Activated CD4-positive, alpha-beta T cell treated with anti-CD3 and anti-CD28 coated beads, Interleukin-2, Interleukin-6, amounts not matched to agents 100 ng/mL and 50 ng/mL, durations not matched to agents 16 hours and 8 hours (primary cell): ENCODE measurements at regions not wholly inside any gene's neighbourhood (a gene's known extent, or its start where the extent isn't known, plus 50 kb on each side); places are given as distances from the start of the nearest gene placed in this dataset.
"Not testable (repeated sequence)": the region's sequence is repeated elsewhere in the genome, so short reads cannot be mapped to it uniquely, and the experiment has no call there.

ENCODE experiments used
- DNase-seq: peaks from one replicate; pipeline ENCODE4 v3.0.0-alpha.2; 2020

GRCh38 chr3:110253794-110254193, 817.8 kb upstream of the NECTIN3 start:
- DNase-seq, result no peak

- no peak for DNase-seq
Measured at GRCh38 chr3:110254591-110254990, 817.0 kb upstream of the NECTIN3 start.

- DNase-seq, result no peak
Measured at GRCh38 chr3:110261141-110261540, 810.5 kb upstream of the NECTIN3 start.

GRCh38 chr3:110262896-110263295, 808.7 kb upstream of the NECTIN3 start:
- no peak for DNase-seq

GRCh38 chr3:110265302-110265701, 806.3 kb upstream of the NECTIN3 start:
- no peak for DNase-seq

- no peak for DNase-seq
Measured at GRCh38 chr3:110267304-110267845, 804.2 kb upstream of the NECTIN3 start.

GRCh38 chr3:110272525-110272924, 799.1 kb upstream of the NECTIN3 start:
- no peak for DNase-seq

- no peak for DNase-seq
Measured at GRCh38 chr3:110291886-110292501, 779.6 kb upstream of the NECTIN3 start.

GRCh38 chr3:110293660-110294059, 778.0 kb upstream of the NECTIN3 start:
- DNase-seq, result peak; percentile 16

- no peak for DNase-seq
Measured at GRCh38 chr3:110296885-110297284, 774.7 kb upstream of the NECTIN3 start.

GRCh38 chr3:110301781-110302180, 769.8 kb upstream of the NECTIN3 start:
- no peak for DNase-seq

GRCh38 chr3:110307065-110307809, 764.4 kb upstream of the NECTIN3 start:
- no peak for DNase-seq

- no peak for DNase-seq
Measured at GRCh38 chr3:110311541-110311940, 760.1 kb upstream of the NECTIN3 start.

- DNase-seq, result peak; percentile 73
Measured at GRCh38 chr3:110314512-110315114, 757.0 kb upstream of the NECTIN3 start.

- no peak for DNase-seq
Measured at GRCh38 chr3:110318108-110318507, 753.5 kb upstream of the NECTIN3 start.

- DNase-seq, result no peak
Measured at GRCh38 chr3:110323349-110323748, 748.3 kb upstream of the NECTIN3 start.

- DNase-seq, result no peak
Measured at GRCh38 chr3:110324171-110324705, 747.4 kb upstream of the NECTIN3 start.

GRCh38 chr3:110327870-110328269, 743.7 kb upstream of the NECTIN3 start:
- DNase-seq, result no peak

GRCh38 chr3:110331562-110331961, 740.1 kb upstream of the NECTIN3 start:
- DNase-seq, result not testable (repeated sequence)

- DNase-seq, result no peak
Measured at GRCh38 chr3:110332629-110333028, 739.0 kb upstream of the NECTIN3 start.

- no peak for DNase-seq
Measured at GRCh38 chr3:110341047-110341446, 730.6 kb upstream of the NECTIN3 start.

- DNase-seq, result no peak
Measured at GRCh38 chr3:110343376-110343775, 728.2 kb upstream of the NECTIN3 start.

- no peak for DNase-seq
Measured at GRCh38 chr3:110343945-110344344, 727.7 kb upstream of the NECTIN3 start.

- no peak for DNase-seq
Measured at GRCh38 chr3:110344487-110344886, 727.1 kb upstream of the NECTIN3 start.
